Epithelial cell of proximal tubule (primary cell): ENCODE measurements at regions not wholly inside any gene's neighbourhood (a gene's known extent, or its start where the extent isn't known, plus 50 kb on each side); places are given as distances from the start of the nearest gene placed in this dataset.

Experiments used
- DNase-seq: peaks from one replicate; pipeline ENCODE4 v3.0.0-alpha.2; 2011; ENCODE audit warnings: low read depth
- H3K4me3 ChIP-seq: 2 replicates; pipeline ENCODE4 v1.5.1; 2011; ENCODE audit warnings: low read depth, mild to moderate bottlenecking, low read length
- CTCF ChIP-seq: conservative IDR thresholded peaks from 2 replicates; pipeline ENCODE4 v1.5.1; 2012; ENCODE audit warnings: low read depth, mild to moderate bottlenecking, low read length

- TF ChIP-seq CTCF, result no peak
- H3K4me3 ChIP-seq, result no peak overlapping the region
- DNase-seq, result no peak
Measured at GRCh38 chr7:57250801-57251200, 118.6 kb upstream of the ZNF479 start.

GRCh38 chr7:57256637-57257375 is 124.6 kb upstream of the ZNF479 start:
- TF ChIP-seq CTCF, result no peak
- H3K4me3 ChIP-seq, result no peak overlapping the region
- no peak for DNase-seq

GRCh38 chr7:57274535-57275283 is 142.5 kb upstream of the ZNF479 start:
- no peak for DNase-seq
- no peak for TF ChIP-seq CTCF
- no peak overlapping the region for H3K4me3 ChIP-seq

- no peak overlapping the region for H3K4me3 ChIP-seq
- TF ChIP-seq CTCF, result no peak
- DNase-seq, result no peak
Measured at GRCh38 chr7:57300747-57301146, 149.2 kb upstream of the ZNF716 start.

GRCh38 chr7:57305192-57305748 is 144.7 kb upstream of the ZNF716 start:
- DNase-seq, result no peak
- H3K4me3 ChIP-seq, result no peak overlapping the region
- peak; percentile 18 for TF ChIP-seq CTCF

GRCh38 chr7:57308631-57309408 is 141.2 kb upstream of the ZNF716 start:
- DNase-seq, result no peak
- H3K4me3 ChIP-seq, result no peak overlapping the region
- TF ChIP-seq CTCF, result peak; percentile 13
